ENCODE measurements at regions not wholly inside any gene's neighbourhood (a gene's known extent, or its start where the extent isn't known, plus 50 kb on each side); places are given as distances from the start of the nearest gene placed in this dataset.

DNA sequence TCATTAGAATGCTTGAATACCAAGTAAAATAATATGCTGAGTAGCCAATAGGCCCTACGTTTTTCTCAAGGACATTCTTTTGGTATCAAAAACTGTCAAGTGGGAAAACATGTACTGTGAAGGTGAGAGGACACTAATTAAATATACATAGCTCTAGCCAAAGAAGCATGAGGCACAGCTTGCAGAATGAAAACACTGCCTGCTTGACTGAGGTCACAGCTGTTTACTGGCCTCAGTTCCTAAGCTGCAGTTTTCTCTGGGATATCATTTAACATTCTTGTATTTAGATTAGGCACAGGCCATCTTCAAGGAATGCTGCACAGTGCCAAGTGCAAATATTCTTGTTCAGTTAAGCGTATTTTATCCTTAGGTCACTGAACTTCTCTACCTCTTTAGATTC lies 78.6 kb downstream of the NAP1L3 start (continued):
- TF ChIP-seq IKZF5 (CRISPR knock-in tag; IDR thresholded peaks at IDR 0.05) (no peak), RBAK (CRISPR knock-in tag; IDR thresholded peaks at IDR 0.05) (no peak), ZFP36L1 (CRISPR knock-in tag; IDR thresholded peaks at IDR 0.05) (no peak), ZBTB7B (CRISPR knock-in tag; IDR thresholded peaks at IDR 0.05) (no peak), TAF15 (IDR thresholded peaks at IDR 0.05; ENCODE audit: low read depth, low read length, poor library complexity, severe bottlenecking) (no peak), ZNF317 (CRISPR knock-in tag; IDR thresholded peaks at IDR 0.05) (no peak), PCBP2 (optimal IDR thresholded peaks at IDR 0.05; ENCODE audit: low read depth, low read length, poor library complexity, severe bottlenecking) (no peak), TCF12 (IDR thresholded peaks at IDR 0.05) (no peak), TCF12 (CRISPR knock-in tag; IDR thresholded peaks at IDR 0.05) (no peak), ZNF468 (CRISPR knock-in tag; IDR thresholded peaks at IDR 0.05) (no peak)
- TF ChIP-seq, protein P1, sequence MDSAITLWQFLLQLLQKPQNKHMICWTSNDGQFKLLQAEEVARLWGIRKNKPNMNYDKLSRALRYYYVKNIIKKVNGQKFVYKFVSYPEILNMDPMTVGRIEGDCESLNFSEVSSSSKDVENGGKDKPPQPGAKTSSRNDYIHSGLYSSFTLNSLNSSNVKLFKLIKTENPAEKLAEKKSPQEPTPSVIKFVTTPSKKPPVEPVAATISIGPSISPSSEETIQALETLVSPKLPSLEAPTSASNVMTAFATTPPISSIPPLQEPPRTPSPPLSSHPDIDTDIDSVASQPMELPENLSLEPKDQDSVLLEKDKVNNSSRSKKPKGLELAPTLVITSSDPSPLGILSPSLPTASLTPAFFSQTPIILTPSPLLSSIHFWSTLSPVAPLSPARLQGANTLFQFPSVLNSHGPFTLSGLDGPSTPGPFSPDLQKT (CRISPR knock-in tag; IDR thresholded peaks at IDR 0.05; ENCODE audit: borderline replicate concordance) = no peak

- 0% methylated on average over 2 of the region's 2 CpGs for WGBS (ENCODE audit: low lambda C conversion rate)
- FAIRE-seq = no peak
- ChIA-PET POLR2A (no interaction called here), CTCF (ENCODE audit: low intra/inter-chr PET ratio, low total read pairs) (no interaction called here)
- intact Hi-C loops (cut with micrococcal nuclease; ENCODE audit: unreplicated experiment) = no loop called here
- H3K4me3 ChIP-seq (replicated peaks in 1 of 3; ENCODE audit: insufficient read depth in 1 of 3, low read depth in 2 of 3, low read length in 3 of 3) = no peak overlapping the region
- no peak for TF ChIP-seq ZMYM4 (CRISPR knock-in tag; IDR thresholded peaks at IDR 0.05)
- no peak for TF ChIP-seq ZNF264 (CRISPR knock-in tag; IDR thresholded peaks at IDR 0.05)
- no peak for TF ChIP-seq ZFP41 (CRISPR knock-in tag; IDR thresholded peaks at IDR 0.05; ENCODE audit: borderline replicate concordance)
- TF ChIP-seq THAP8 (CRISPR knock-in tag; IDR thresholded peaks at IDR 0.05; ENCODE audit: borderline replicate concordance) = no peak
- no peak for TF ChIP-seq TOPORS (CRISPR knock-in tag; IDR thresholded peaks at IDR 0.05)
- TF ChIP-seq REL (CRISPR knock-in tag; conservative IDR thresholded peaks at IDR 0.05) = no peak
- no peak for TF ChIP-seq SCMH1 (CRISPR knock-in tag; IDR thresholded peaks at IDR 0.05; ENCODE audit: borderline replicate concordance)
- H3K36me3 ChIP-seq (replicated peaks in 1 of 2; ENCODE audit: control insufficient read depth in 1 of 2, insufficient read depth in 2 of 2, low read length in 2 of 2) = no peaks in the 10 kb centered on the region
- H2AFZ ChIP-seq (ENCODE audit: low read length) = no peak overlapping the region
- H3K4me1 ChIP-seq (ENCODE audit: insufficient read depth, low read length) = no peaks in the 10 kb centered on the region
- H3K4me2 ChIP-seq (ENCODE audit: low read depth, low read length) = no peak overlapping the region
- H3K27me3 ChIP-seq (ENCODE audit: control insufficient read depth in 1 of 2, insufficient read depth in 2 of 2, low read length in 2 of 2) = no peaks in the 10 kb centered on the region
- in situ Hi-C loops (cut with HindIII; ENCODE audit: extremely low pct_ligation_motif_present, low pct_unique_long_range_greater_than_20kb) = no loop called here
- DNase-seq (ENCODE audit: low spot score) = no peak
- H3K9me3 ChIP-seq (ENCODE audit: low read length) = no peaks in the 10 kb centered on the region
- no peaks in the 10 kb centered on the region for H4K20me1 ChIP-seq (ENCODE audit: insufficient read depth, low read length)
- H3K9ac ChIP-seq (ENCODE audit: insufficient read depth, low read depth, low read length) = no peak overlapping the region
- no peaks in the 10 kb centered on the region for H3K79me2 ChIP-seq (ENCODE audit: insufficient read depth, low read length)
- ATAC-seq = no peak
- BruUV-seq (replicated peaks) = no TSS peak
- H3K27ac ChIP-seq (ENCODE audit: extremely low read length, insufficient read depth, low read length) = no peak overlapping the region
These were observed 79.4 kb downstream of the NAP1L3 start for GRCh38 chrX:93593966-93594365.
